Retina (tissue), 1 donor: ENCODE measurements at regions not wholly inside any gene's neighbourhood (a gene's known extent, or its start where the extent isn't known, plus 50 kb on each side); places are given as distances from the start of the nearest gene placed in this dataset.

Experiments used
- DNase-seq: peaks from one replicate; pipeline ENCODE4 v3.0.0-alpha.2; 2016

- DNase-seq, result no peak
Measured at GRCh38 chr6:106035655-106036054, 50.5 kb upstream of the PRDM1 start.

- no peak for DNase-seq
Measured at GRCh38 chr6:106033806-106034205, 52.3 kb upstream of the PRDM1 start.

GRCh38 chr6:106027758-106028157, 58.4 kb upstream of the PRDM1 start:
- DNase-seq, result no peak

GRCh38 chr6:106026748-106027715, 59.1 kb upstream of the PRDM1 start:
- DNase-seq, result no peak

- no peak for DNase-seq
Measured at GRCh38 chr6:106025655-106026054, 60.5 kb upstream of the PRDM1 start.

- DNase-seq, result no peak
Measured at GRCh38 chr6:106022801-106023200, 63.3 kb upstream of the PRDM1 start.

GRCh38 chr6:106017454-106017853, 68.7 kb upstream of the PRDM1 start:
- DNase-seq, result no peak

- no peak for DNase-seq
Measured at GRCh38 chr6:106014955-106015354, 71.2 kb upstream of the PRDM1 start.

- DNase-seq, result no peak
Measured at GRCh38 chr6:106011476-106011875, 74.7 kb upstream of the PRDM1 start.

- DNase-seq, result no peak
Measured at GRCh38 chr6:106005954-106006353, 80.2 kb upstream of the PRDM1 start.

GRCh38 chr6:106005013-106005412, 81.1 kb upstream of the PRDM1 start:
- no peak for DNase-seq

- DNase-seq, result no peak
Measured at GRCh38 chr6:106003268-106003987, 82.7 kb upstream of the PRDM1 start.

- DNase-seq, result no peak
Measured at GRCh38 chr6:106002005-106002404, 84.1 kb upstream of the PRDM1 start.

- no peak for DNase-seq
Measured at GRCh38 chr6:106000935-106001334, 85.2 kb upstream of the PRDM1 start.

GRCh38 chr6:105997482-105997881, 88.7 kb upstream of the PRDM1 start:
- no peak for DNase-seq

- DNase-seq, result no peak
Measured at GRCh38 chr6:105995391-105995865, 90.7 kb upstream of the PRDM1 start.

- peak; percentile 91 for DNase-seq
Measured at GRCh38 chr6:105994591-105995390, 91.3 kb upstream of the PRDM1 start.

- peak; percentile 83 for DNase-seq
Measured at GRCh38 chr6:105994118-105994590, 92.0 kb upstream of the PRDM1 start.

- peak; percentile 67 for DNase-seq
Measured at GRCh38 chr6:105993341-105994117, 92.6 kb upstream of the PRDM1 start.

- DNase-seq, result peak; percentile 96
Measured at GRCh38 chr6:105992315-105992961, 93.7 kb upstream of the PRDM1 start.

GRCh38 chr6:105991561-105992314, 94.4 kb upstream of the PRDM1 start:
- no peak for DNase-seq
